CD4-positive, alpha-beta T cell treated with Interferon gamma for 1 hour (primary cell): ENCODE measurements at regions not wholly inside any gene's neighbourhood (a gene's known extent, or its start where the extent isn't known, plus 50 kb on each side); places are given as distances from the start of the nearest gene placed in this dataset.
"Not testable (repeated sequence)": the region's sequence is repeated elsewhere in the genome, so short reads cannot be mapped to it uniquely, and the experiment has no call there.

ENCODE experiments used
- DNase-seq: peaks from one replicate; pipeline ENCODE4 v3.0.0-alpha.2; 2020

DNA sequence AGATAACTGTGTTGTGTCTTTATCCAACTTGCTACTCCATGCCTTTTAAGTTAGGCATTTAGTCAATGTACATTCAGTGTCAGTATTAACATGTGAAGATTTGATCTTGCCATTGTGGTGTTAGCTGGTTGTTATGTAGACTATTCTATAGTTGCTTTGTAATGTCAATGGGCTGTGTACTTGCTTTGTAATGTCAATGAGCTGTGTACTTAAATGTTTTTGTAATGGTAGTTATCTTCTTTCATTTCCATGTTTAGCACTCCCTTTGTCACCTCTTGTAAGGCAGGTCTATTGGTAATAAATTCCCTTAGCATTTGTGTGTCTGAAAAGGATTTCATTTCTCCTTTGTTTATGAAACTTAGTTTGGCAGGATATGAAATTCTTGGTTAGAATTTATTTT, 53.4 kb downstream of the MC4R start:
- DNase-seq, result no peak

DNA sequence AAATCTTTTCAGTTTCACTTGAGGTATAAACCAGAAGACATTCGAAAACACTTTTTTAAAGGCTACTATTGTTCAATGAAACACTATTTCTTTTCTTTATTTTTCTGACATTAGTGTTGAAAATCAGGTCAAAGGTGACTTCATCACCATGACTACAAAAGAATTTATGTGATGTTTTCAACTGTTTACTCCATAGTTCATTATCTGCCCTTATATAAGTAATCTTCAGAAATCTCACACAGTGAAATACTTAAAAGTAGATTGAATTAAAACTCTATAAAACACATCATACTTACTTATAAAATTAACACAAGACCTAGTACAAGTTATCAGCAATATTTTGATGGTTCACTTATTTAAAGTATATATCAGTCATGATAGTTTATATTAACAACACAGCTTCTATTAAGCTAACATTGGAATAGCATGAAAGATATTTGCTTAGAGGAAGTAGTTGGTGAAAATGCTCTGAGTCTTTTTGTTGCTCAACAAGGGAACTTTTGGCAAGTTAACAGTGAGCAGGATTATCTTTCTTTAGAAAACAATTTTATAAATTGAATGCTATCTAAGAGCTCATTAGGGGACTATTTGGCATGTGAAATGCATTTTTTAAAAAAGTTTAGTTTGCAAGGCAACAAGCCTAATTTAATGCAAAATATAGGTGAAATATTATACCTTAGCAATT, 60.8 kb downstream of the MC4R start:
- DNase-seq, result no peak

DNA sequence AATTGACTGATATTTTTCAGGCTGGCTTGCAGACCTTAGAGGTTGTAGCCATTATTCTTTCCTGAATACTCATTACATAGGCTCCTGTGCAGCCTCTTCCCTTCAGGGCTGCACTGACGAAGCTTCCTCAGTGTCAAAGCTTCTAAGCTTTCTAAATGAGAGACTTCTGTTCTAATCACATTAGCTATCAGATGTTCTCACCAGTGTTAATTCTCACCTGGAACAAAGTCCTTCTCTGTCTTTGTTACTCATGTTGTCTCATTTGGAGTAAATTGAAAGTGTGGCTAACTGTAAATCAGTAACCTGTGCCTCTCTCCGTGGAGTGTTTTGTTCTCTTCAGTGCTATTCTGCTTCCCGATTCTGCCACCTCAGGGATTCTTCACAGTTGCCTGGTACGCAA, 76.9 kb downstream of the MC4R start:
- DNase-seq, result no peak

DNA sequence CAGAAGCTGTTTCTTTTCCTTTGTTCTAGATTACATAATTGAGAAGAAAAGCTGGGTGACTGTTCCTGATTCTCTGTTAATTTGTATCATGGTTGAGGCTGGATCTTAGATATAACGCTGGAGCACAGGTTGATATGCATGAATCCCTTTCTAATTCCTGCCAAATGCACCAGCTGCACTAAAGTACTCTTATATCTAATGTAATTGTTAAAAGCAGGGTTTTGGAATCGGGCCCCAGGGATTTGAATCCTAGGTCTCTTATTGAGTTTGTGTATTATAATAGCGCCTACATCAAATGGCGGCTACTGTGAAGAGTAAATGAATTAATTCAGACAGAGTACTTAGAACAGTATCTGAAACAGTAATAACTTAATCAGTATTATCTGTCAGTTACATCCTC, 80.4 kb downstream of the MC4R start:
- no peak for DNase-seq

DNA sequence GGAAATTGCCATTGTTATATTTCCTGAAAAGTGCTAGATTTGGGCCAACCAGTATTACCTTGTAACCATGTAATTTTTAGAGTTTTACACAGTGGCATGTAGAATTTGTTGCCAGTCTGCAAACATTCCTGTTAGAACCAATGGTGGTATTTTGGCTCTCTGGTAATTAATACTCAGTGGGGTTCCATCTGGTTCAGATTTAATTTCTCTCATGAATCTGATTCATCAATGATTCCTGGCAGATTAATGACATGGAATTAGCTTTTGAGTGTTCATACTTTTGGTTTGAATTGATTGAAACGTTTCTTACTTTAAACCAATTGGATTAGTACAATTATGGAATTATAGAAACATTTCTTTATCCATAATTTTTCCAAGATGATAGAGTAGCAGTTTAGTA, 93.2 kb downstream of the MC4R start:
- no peak for DNase-seq

DNA sequence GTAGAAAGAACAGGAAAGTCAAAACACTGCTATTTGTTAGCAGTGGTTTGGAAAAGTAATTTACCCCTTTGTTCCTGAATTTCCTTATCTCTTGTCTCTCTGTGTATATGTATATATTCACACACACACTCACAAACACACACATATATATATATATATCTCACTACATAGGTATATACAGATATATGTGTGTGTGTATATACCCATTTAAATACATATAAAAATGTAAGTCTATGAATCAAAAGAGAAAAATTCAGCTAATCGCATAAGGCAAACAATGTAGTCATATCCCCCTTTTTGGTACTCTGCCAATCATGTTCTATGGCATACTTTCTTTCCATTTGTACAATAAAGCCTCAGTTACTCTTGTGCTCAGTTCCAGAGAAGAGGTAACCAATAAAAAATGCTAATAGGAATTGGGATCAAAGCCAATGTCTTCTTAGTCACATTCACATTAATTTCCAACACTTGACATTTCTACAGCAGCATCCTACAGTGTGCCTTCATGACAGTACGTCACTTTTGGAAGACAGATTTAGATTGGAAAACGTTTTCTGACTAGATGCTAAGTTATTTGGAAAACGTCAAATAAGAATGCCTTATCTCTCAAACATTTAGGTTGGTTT, 94.6 kb downstream of the MC4R start:
- no peak for DNase-seq

DNA sequence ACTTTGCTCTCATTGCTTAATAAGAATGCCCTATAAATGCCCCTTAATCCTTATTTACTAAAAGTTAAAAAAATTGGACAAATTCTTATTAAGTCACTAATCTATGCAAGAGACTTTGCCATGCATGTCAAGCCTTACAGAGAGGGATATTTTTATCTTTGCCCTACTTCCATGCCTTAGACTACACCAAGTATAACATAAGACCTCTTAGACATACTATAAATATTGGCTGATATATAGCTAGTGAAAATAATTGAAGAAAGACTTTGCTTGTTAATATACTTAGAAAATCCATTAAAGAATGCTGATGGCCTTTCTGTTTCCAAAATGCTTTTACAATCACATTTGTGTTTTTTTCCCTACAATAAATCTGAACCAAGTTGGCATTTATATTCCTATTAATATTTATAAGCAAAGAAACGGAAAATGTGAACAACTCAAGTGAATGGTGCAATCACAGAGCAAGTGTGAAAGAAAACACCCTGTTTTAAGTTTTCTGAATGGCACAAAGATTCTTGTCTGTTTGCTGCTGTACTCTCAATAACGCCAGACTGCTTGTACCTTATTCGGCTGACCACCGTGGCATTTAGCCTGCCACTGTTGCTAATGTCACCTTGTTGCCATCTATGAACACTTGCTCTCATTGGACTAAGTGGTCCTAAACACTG, 105.0 kb downstream of the MC4R start:
- DNase-seq, result no peak

DNA sequence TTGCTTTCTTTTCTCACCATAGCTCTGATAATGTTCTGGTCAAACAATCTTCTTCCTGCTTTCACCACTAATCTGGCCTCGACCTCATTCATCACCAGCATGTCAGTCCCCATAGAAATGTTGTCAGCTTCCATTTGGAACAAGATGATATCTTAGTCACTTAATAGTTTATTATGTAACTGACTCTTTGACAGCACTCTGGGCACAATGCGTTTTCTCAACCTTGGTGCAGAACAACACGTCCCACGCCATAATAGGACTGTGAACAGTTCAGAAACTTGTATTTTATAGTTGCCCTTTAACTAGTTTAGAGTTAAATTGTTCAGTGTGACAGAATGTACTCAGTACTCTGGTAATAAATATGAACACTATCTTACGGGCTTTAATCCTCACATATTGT, 106.0 kb downstream of the MC4R start:
- DNase-seq, result no peak

DNA sequence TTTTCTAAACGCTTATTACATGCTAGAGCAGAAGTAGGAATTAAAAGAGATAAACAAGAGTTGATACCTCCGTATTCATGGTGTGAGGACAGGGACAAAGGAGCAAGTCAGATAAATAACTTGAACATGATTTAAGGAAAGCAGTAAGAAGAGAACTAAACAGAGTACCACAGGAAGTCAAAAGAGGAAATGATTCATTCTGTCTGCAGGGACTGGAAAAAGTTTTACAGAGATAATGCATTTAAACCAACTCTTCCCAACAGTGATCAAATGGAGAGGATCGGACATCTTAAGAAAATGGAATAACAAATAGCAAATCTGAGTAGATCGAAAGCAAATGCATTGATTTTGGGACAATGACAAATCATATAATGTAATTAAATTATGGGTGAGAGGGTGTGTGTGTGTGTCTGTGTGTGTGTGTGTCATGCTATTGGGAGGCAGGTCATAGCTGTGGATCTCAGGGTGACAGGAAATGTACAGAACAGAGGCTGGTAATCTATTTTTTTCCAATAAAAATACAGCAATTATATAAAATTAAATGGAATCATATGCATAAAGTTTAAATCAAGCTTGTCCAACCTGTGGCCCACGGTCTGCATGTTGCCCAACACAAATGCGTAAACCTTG, 113.4 kb downstream of the MC4R start:
- no peak for DNase-seq

DNA sequence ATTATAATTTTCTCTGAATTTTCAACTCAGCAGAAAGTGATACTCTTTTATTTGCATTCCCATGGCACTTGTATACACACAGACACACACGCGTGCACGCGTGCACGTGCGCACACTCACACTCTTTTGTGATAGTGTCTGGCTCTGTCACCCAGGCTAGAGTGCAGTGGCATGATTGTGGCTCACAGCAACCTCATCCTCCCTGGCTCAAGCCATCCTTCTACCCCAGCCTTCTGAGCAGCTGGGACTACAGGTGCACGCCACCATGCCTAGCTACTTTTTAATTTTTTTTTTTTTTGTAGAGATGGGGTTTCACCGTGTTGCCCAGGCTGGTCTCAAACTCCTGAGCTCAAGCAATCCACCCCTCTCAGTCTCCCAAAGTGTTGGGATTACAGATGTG, 123.2 kb downstream of the MC4R start:
- DNase-seq, result no peak

DNA sequence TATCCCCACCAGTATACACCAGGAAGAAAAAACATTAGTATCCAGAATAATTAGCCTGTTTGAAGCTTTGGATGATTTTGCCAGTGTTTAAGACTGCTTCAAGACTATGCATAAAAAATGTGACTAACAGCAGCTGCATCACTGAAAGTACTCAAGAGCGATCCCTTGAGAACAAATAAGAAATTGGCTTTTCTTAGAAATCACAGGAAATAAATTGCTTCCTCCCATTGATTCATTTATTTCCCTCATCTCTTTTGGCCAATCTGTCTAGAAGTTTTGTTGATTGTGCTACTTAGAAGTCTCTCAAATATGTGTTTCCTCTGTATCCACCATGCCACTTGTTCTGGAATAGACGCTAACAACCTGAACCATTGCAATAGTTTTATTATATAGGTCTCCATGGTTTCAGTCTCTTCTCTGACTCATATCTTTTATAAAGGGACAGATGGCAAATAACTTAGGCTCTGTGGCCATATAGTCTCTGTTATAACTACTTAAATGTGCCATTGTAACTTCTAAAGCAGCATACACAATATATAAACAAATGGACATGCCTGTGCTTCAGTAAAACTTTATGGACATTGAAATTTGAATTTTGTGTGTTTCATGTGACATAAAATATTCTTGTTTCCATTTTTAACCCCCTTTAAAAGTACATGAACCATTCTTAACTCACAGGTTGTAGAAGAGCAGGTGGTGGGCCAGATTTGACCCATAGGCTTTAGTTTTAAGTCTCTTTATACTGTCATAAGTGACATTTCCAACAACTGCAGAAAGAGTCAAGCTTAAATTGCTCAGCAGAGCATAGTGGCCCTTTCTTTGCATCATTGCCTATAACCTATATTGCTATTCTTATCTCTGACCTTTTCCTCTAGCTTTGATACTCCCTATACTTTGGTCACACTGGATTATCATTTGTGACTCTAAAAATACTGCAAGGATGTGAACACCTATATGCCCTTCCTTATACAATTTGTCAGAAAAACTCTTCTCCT, 123.9 kb downstream of the MC4R start:
- DNase-seq, result no peak

DNA sequence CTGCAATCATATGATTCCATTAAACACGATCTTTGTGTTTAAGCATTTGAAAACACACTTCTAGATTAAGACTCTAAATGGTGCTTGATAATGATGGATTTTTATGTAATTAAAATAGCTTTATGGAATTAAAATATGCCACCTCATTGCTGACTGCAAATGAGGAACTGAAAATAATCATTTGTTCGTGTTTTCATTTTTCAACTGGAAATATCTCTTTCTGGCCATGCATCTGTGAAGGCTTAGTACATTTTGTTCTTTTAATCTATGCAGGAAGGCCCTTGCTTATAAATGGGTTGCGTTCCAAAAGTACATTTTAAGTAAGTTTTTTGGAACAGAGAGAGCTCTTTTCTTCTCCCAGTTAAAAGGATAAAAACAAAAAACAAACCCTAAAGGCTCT, 125.5 kb downstream of the MC4R start:
- no peak for DNase-seq

DNA sequence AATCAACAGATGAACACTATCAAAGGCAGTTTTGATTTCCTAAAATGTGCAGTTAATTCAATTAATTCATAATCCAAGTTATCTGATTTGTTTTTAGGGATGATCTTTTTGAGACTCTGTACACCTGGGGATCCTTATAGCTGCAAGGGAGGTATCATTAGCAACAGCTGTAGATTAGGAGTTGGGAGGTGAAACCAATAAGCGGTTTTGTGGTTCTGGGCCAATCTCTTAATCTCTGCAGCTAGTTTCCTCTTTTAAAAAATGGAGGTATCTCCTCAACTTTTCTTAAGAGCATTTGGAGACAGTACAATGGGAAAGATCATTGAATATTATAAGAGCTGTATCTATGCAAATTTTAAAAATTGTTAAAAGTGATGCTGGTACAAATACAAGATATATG, 126.0 kb downstream of the MC4R start:
- no peak for DNase-seq

DNA sequence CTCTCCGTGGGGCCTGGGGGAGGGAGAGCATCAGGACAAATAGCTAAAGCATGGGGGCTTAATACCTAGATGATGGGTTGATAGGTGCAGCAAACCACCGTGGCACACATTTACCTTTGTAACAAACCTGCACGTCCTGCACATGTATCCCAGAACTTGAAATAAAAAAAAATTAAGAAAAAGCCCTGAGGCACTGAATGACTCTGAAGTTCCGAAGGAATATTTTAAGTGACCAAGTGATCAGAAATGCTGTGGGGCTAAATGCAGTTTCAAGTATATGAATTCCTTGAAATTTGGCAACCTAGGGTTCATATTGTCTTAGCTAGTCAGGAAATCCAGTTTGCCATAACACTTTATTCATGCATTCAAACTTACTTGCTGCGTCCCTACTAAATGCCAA, 127.5 kb downstream of the MC4R start:
- DNase-seq, result no peak

DNA sequence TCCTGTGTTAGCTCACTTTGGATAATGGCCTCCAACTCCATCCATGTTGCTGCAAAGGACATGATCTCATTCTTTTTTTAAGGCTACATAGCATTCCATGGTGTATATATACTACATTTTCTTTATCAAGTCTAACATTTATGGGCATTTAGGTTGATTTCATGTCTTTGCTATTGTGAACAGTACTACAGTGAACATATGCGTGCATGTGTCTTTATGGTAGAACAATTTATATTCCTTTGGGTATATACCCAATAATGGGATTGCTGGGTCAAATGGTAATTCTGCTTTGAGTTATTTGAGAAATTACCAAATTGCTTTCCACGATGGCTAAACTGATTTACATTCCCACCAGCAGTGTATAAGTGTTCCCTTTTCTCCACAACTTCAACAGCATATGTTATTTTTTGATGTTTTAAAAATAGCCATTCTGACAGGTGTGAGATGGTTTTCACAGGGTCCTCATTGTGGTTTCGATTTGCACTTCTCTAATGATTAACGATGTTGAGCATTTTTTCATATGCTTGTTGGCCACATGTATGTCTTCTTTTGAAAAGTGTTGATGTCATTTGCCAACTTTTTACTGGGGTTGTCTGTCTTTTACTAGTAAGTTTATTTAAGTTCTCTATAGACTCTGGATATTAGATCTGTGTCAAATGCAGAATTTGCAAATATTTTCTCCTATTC, 133.4 kb downstream of the MC4R start:
- not testable (repeated sequence) for DNase-seq

DNA sequence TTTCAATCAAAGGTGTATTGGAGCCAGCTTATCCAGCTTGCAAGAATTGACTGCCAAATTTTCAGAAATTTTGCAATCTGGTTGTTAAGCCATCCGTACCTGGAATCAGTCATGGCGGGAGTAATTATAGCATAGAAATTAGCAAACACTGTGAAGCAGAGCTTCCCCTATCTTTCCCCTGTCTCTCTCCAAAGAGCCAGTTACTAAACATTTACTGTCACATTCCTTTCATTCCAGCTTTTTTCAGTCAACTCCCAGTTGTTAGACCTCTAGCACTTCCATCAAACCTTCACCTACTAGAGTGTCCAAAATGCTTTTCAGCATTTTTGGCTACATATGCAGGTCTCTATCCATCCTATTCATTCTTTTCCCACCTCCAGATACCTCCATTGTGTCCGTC, 137.4 kb downstream of the MC4R start:
- no peak for DNase-seq

DNA sequence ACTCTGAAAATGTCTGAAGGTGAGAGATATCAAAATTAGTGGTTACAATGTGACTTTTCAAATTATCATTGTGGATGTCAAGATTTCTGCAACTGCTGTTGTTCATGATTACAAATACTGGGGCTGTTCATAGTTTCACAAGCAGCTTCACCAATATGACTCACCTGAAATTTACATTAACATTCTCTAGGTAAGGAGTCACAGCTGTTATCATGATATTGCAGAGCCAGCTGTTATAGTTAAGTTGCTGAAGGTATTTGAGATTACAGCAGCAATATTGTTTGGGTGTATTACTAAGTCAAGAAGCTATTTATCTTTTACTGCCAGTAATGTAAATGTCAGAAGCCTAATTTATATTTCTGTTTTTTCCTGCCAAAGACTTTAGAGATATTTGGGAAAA, 140.0 kb downstream of the MC4R start:
- DNase-seq, result no peak

DNA sequence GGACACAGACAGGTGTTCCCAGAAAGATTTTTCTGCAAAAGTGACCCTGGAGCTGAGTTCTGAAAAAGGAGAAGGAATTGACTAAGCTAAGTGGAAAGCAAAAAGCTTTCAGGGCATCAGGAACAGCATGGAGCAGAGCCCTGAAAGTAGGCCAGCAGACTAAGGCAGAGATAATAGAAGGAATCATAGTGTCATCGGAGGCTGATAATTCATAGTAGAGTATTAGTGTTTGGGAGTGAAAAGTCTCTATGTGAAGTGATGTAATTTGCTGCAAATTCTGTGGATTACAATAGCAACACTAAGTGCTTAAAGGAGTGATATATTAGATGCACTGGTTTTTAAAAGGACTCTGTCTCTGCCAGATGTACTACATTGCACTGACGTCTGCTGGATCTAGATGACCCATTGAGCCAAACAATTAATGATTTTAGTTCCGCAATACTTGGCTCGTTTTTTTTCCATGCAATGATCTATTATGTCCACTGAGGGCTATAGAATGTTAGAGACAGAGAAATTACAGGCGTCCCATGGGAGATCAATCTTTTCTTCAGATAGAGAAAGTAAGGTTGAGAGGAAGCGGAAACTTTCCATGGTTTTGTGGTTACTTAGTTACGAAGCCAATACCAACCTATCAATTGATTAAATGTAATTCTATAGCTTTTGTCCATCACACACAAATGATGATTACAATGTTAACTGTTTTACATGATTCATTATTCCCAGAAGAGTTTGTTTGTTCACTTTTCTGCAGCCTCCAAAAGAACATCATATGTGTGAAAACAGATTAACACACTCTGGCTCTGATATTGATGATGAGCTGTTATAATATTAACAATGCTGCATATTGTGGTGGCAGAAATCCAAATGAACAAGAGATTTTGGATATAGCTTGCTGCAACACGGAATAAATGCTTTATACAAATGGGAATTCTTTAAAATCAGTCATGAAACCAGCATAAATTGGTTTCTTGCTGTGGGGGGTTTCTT, 143.7 kb downstream of the MC4R start:
- no peak for DNase-seq

DNA sequence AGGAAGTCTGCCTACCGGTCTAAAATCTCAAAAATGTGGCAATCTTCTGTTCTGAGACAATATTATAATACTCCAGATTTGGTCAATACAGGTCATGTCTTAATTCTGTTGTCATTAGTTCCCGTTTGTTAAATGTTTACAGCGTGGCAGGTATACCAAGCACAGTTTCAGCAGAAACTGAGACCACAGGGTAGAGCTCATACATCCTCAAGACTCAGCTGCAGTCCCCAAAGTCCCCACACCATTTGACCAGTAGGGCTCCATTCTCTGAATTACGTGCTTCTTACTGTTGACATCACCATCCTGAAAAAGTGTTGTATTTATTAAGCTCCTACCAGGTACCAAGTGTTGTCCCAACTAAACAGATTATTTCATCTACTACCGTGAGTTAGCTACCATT, 157.1 kb downstream of the MC4R start:
- DNase-seq, result no peak

DNA sequence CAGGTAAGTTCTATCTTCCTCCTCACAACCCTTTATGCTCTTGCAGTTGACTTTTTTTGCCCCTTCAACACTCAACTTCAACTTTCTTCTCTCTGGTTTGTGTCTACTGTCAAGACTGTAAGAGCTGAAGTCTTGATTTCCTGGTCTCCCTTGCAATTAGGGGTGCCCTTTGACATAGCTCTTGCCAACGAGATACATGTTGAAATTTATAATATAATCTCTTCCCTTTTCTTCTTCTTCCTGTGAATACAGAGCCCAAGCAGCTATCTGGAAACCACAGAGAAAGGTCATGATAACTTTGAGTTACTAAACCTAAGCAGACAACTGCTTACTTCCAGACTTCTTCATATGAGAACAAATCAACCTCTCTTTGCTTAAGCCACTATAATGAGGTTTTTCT, 163.5 kb downstream of the MC4R start:
- no peak for DNase-seq

DNA sequence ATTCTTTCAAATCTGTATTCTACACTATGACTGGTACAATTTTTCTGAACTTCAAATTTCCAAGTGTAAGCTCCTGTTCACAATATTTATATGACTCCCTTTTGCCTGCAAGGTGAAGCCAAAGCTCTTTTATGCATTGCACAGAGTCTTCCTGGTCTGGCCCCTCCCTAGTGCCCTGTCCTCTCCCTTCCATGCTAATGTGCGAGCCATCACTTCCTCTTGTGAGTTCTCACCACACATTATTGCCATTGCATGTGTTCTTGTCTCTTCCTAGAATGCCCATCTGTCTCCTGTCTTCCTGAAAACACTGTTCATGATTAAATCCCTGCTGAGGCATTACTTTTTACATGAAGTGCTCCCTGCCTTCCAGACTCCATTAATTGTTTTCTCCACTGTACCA, 169.9 kb downstream of the MC4R start:
- DNase-seq, result no peak
